Neural crest cell (in vitro differentiated cells): ENCODE measurements at regions not wholly inside any gene's neighbourhood (a gene's known extent, or its start where the extent isn't known, plus 50 kb on each side); places are given as distances from the start of the nearest gene placed in this dataset.
"Not testable (repeated sequence)": the region's sequence is repeated elsewhere in the genome, so short reads cannot be mapped to it uniquely, and the experiment has no call there.

Experiments used
- DNase-seq: peaks from one replicate; pipeline ENCODE4 v3.0.0; 2021; ENCODE audit warnings: low read depth, mixed read lengths, low spot score
- H3K27ac Mint-ChIP-seq: one replicate; pipeline ENCODE4 v1.8.0; 2021; ENCODE audit warnings: mild to moderate bottlenecking, mixed read lengths; ENCODE audit not compliant: unreplicated experiment
- H3K27me3 Mint-ChIP-seq: 2 replicates; pipeline ENCODE4 v1.8.0; 2021; ENCODE audit warnings: low read depth, mild to moderate bottlenecking, mixed read lengths
- H3K36me3 Mint-ChIP-seq: 2 replicates; pipeline ENCODE4 v1.8.0; 2021; ENCODE audit warnings: low read depth, mild to moderate bottlenecking, mixed read lengths
- H3K4me1 Mint-ChIP-seq: 2 replicates; pipeline ENCODE4 v1.8.0; 2021; ENCODE audit warnings: mixed read lengths
- H3K4me3 Mint-ChIP-seq: one replicate; pipeline ENCODE4 v1.8.0; 2021; ENCODE audit warnings: mild to moderate bottlenecking, mixed read lengths
- H3K9me3 Mint-ChIP-seq: 2 replicates; pipeline ENCODE4 v1.8.0; 2021; ENCODE audit warnings: mixed read lengths
- TF ChIP-seq, protein P1 (sequence below): fragments of 200-600 bp; sonication (generic); conservative IDR thresholded peaks from 2 replicates; pipeline ENCODE4 v1.5.0; 2021; ENCODE audit warnings: antibody characterized with exemption, mild to moderate bottlenecking

DNA sequence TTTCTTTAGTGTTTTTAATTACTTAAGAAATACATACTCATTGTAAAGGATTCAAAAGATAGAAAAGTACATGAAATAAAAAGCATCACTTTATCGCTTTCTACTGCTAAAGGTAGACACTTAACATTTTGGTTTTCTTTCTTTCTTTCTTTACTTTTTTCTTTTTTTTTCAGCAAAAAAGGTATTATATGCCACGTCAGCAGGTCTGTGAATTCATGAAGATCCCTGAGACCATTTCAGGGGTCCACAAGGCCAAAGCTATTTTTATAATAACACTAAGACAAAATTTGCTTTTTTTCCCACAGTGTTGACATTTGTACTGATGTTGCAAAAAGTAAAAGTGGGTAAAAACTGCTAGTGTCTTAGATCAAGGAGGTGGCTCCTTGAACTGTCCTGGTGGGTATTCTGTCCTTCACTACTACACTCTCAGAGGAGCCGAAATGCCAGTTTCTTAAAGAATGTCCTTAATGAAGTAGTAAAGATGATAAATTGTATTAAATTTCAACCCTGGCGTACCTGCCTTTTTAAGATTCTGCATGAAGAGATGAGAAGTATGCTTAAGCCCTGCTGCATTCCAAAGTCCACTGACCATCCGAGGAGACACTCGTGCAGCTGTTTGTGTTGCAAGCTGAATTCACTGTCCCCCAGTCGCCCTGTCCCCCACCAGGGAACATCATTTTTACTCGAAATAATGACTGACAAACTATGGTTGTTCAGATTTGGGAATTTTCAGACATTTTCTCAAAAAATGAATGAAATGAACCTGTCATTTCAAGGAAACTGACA lies 106.7 kb upstream of the PIAS1 start:
- TF ChIP-seq, protein P1, sequence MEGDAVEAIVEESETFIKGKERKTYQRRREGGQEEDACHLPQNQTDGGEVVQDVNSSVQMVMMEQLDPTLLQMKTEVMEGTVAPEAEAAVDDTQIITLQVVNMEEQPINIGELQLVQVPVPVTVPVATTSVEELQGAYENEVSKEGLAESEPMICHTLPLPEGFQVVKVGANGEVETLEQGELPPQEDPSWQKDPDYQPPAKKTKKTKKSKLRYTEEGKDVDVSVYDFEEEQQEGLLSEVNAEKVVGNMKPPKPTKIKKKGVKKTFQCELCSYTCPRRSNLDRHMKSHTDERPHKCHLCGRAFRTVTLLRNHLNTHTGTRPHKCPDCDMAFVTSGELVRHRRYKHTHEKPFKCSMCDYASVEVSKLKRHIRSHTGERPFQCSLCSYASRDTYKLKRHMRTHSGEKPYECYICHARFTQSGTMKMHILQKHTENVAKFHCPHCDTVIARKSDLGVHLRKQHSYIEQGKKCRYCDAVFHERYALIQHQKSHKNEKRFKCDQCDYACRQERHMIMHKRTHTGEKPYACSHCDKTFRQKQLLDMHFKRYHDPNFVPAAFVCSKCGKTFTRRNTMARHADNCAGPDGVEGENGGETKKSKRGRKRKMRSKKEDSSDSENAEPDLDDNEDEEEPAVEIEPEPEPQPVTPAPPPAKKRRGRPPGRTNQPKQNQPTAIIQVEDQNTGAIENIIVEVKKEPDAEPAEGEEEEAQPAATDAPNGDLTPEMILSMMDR, result no peak
- Mint-ChIP-seq H3K4me1 (peaks cover 35% of the 10 kb centered on the region), H3K27me3 (no peaks in the 10 kb centered on the region), H3K27ac (no peak overlapping the region), H3K4me3 (no peak overlapping the region), H3K9me3 (peaks cover 4% of the 10 kb centered on the region), H3K36me3 (no peaks in the 10 kb centered on the region)
- no peak for DNase-seq

DNA sequence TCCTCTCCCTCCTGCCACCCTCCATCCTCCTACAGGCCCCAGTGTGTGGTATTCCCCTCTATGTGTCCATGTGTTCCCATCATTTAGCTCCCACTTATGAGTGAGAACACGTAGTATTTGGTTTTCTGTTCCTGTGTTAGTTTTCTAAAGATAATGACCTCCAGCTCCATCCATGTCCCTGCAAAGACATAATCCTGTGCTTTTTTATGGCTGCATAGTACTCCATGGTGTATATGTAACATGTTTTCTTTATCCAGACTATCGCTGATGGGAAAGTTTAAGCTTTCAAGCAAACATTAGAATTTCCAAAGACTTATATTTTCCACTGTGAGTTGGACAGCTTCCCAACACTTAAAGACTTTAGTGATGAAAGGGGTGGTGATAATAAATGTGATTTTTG lies 105.9 kb upstream of the PIAS1 start:
- TF ChIP-seq, protein P1, result no peak
- Mint-ChIP-seq H3K27ac (no peak overlapping the region), H3K4me1 (peaks cover 32% of the 10 kb centered on the region), H3K4me3 (no peak overlapping the region), H3K27me3 (no peaks in the 10 kb centered on the region), H3K36me3 (no peaks in the 10 kb centered on the region), H3K9me3 (peaks cover 4% of the 10 kb centered on the region)
- no peak for DNase-seq

DNA sequence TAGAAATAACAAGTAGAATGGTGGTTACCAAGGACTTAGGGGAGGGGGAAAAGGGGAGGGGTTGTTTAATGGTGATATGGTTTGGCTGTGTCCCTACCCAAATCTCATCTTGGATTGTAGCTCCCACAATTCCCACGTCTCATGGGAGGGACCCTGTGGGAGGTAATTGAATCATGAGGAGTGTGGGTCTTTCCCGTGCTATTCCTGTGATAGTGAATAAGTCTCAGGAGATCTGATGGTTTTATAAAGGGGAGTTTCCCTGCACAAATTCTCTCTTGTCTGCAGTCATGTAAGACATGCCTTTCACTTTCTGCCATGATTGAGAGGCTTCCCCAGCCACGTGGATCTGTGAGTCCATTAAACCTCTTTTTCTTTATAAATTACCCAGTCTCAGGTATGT lies 102.9 kb upstream of the PIAS1 start:
- not testable (repeated sequence) for H3K27me3 Mint-ChIP-seq, H3K4me3 Mint-ChIP-seq, H3K36me3 Mint-ChIP-seq, H3K27ac Mint-ChIP-seq, H3K9me3 Mint-ChIP-seq, DNase-seq
- H3K4me1 Mint-ChIP-seq, result peaks cover 20% of the 10 kb centered on the region

DNA sequence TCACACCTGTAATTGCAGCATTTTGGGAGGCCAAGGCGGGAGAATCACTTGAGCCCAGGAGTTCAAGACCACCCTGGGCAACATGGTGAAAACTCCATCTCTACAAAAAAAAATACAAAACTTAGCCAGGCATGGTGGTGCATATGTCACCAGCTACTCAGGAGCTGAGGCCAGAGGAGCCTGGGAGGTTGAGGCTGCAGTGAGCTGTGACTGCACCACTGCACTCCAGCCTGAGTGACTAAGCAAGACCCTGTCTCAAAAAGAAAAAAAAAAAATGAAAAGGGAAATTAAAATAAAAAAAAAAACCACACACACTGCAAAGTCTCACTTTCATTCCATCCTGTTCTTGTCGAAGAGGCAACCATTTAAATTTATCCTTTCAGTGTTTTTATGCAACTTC lies 100.8 kb upstream of the PIAS1 start:
- H3K4me3 Mint-ChIP-seq, result no peak overlapping the region
- peaks cover 1% of the 10 kb centered on the region for H3K9me3 Mint-ChIP-seq
- no peaks in the 10 kb centered on the region for H3K36me3 Mint-ChIP-seq
- H3K27me3 Mint-ChIP-seq, result no peaks in the 10 kb centered on the region
- DNase-seq, result no peak
- peaks cover 6% of the 10 kb centered on the region for H3K4me1 Mint-ChIP-seq
- H3K27ac Mint-ChIP-seq, result no peak overlapping the region
- TF ChIP-seq, protein P1, result no peak

DNA sequence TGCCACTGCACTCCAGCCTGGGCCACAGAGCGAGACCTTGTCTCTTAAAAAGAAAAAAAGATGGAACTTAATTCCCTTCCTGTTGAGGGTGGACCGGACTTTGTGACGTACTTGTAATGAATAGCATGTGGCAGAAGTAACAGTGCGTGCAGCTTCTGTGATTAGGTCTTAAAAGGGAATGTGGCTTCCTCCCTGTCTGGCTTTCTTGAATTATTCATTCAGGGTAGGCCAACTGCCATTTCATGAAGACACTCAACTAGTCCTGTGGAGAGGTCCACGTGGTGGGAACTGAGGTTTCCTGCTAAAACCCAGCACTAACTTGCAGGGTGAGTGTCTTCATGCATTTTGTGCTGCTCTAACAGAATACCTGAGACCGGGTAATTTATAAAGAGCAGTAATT lies 98.9 kb upstream of the PIAS1 start:
- no peaks in the 10 kb centered on the region for H3K36me3 Mint-ChIP-seq
- H3K9me3 Mint-ChIP-seq, result no peaks in the 10 kb centered on the region
- TF ChIP-seq, protein P1, result no peak
- H3K27ac Mint-ChIP-seq, result no peak overlapping the region
- no peak overlapping the region for H3K4me3 Mint-ChIP-seq
- no peaks in the 10 kb centered on the region for H3K27me3 Mint-ChIP-seq
- DNase-seq, result no peak
- peaks cover 6% of the 10 kb centered on the region for H3K4me1 Mint-ChIP-seq

DNA sequence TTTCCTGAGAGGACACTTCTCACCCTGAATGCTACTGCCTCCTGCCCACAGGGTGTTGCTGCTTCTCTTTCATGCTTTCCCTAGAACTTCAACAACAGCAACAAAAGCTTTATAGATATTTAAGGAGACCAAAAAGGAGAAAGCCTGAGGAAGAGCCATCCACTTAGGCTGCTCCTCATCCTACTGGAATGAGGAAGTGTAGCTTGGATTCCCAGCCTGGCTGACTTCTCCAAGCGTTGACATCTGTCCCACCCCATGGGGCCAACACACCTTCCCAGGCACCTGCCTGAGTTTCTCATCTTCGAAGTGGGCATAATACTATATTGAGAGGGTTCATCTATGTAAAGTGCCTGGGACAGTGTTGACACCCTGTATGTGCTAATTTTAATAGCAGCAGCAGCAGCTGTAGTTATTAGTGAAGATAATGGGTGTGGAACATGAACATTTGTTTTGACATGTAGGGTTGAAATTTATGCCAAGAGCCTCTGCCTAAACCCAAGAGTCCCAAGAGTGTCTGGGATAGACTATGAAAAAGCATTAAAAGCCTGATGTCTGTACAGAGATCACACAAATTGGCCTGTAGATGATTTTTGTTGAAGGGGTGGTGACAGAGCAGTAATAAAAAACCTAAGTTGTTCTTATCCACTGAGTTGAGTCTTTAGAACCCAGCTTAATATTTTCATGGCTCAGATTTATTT lies 96.5 kb upstream of the PIAS1 start:
- TF ChIP-seq, protein P1, result no peak
- H3K36me3 Mint-ChIP-seq, result no peaks in the 10 kb centered on the region

More for the DNA sequence above, 96.5 kb upstream of the PIAS1 start:
- Mint-ChIP-seq H3K27me3 (no peaks in the 10 kb centered on the region), H3K9me3 (no peaks in the 10 kb centered on the region), H3K4me1 (peaks cover 6% of the 10 kb centered on the region), H3K4me3 (no peak overlapping the region), H3K27ac (no peak overlapping the region)
- DNase-seq, result no peak
